ENCODE measurements at regions not wholly inside any gene's neighbourhood (a gene's known extent, or its start where the extent isn't known, plus 50 kb on each side); places are given as distances from the start of the nearest gene placed in this dataset.

DNA sequence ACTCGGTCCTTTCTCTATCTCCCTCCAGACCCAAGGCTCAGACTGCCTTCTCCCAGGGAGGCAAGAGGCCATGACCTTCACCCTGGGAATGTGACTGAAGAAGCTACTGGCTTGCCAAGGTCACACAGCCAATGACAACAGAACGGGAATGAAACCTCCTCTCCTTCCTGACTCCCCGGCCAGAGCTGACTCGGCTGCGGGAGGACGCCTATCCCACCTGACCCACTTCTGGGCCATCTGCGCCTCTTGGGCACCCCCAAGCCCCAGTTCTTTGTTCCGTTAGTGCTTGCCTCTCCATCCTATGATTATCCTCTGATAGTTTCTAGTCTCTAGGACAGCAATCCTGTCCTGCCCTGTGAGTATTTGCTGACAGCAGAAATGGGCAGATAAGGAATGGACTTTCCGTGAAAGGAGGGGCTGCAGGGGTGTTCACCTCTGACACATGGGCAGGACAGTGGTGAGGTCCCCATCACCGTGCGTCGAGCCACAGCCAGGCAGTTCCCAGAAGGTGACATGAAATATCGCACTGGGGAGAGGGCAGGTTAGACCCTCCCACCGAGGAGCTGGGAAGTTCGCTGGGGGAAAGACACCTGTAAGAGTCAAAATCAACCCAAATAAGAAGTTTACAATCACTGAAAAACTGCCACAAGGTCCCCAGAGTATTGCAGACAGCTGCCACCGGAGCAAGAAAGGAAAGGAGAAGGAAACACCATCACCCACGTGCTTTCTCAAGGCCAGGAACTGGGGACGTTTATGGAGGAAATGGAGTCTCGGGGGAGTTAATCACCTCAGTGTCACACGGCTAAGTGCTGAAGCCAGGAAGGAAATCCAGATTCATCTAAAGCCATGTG, 63.0 kb downstream of the INSIG1 start:
- DNase-seq, result no peak

DNA sequence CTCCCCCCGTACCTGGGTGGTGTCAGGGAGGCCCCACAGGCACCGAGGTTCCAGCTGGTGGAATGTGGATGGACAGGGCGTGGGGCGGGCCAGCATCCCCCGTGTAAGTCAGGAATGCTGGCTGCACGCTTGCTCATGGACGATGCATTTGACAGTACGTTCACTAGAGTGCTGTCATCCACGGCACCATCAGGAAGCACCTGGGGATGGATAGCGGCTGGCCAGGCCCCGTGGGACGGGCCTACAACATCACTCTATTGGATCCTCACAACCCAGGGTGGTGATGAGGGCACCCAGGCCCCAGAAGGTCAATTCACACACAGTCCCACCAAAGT, 63.6 kb downstream of the INSIG1 start:
- DNase-seq, result no peak

DNA sequence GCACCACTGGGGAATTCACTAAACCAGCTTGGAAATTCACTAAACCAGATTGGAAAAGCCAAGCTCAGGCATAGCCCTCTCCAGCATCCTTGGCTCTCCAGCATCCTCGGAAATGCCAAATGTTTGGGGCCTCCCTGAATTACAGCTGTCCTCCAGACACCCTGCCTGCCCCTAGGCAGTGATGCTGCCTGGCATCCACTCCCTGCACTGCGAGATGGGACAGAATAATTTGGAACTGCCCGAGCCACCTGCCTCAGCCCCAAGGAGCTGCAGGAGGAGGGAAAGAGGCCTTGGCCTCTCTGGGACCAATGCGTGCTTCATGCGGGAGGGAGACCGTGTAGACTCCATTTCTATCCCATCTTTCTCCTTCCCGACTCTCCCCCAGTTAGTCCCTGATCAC, 64.3 kb downstream of the INSIG1 start:
- no peak for DNase-seq

DNA sequence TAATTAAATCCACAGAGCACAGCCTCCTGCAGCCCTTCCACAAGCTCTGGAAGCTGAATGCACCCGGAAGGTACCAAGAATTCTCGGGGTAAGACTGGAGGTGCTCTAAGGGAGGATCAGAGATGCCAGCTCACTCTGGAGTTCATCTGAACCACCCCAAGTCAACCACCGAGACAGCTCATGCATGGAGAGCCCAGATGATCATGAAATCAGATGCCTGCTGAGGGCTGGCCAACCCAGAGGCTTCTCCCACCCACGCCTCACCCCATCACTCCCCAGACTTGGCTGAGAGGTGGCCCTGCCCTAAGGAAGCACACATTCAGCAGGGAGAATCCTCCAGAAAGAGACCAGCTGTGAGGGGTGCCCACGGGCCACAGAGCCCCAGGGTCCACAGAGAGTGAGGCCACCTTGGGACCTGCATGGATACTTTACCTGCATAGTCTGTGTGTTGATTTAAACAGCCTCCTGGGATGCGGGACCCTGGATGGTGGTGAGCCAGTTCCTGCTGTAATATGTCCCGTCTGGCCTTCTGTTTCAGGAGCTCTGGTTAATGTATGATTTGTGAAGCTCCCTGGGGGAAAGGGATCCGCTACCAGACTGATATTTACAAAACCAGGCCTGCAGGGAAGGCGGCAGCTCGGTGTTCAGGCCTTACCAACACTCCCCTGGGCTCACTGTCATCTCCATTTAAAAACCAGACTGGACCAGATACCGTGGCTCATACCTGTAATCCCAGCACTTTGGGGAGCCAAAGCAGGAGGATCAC, 64.9 kb downstream of the INSIG1 start:
- no peak for DNase-seq

DNA sequence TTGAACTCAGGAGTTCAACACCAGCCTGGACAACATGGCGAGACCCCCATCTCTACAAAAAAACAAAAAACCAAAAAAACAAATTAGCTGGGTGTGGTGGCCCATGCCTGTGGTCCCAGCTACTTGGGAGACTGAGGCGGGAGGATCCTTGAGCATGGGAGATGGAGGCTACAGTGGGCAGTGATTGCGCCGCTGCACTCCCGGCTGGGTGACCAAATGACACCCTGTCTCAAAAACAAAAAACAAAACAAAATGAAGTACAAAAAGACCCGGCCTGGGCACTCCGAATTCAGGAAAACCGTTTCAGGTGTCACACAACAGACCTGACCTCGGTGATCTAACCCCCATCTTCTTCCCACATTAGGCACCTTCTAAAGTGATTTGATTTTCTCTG, 65.5 kb downstream of the INSIG1 start:
- DNase-seq, result no peak

DNA sequence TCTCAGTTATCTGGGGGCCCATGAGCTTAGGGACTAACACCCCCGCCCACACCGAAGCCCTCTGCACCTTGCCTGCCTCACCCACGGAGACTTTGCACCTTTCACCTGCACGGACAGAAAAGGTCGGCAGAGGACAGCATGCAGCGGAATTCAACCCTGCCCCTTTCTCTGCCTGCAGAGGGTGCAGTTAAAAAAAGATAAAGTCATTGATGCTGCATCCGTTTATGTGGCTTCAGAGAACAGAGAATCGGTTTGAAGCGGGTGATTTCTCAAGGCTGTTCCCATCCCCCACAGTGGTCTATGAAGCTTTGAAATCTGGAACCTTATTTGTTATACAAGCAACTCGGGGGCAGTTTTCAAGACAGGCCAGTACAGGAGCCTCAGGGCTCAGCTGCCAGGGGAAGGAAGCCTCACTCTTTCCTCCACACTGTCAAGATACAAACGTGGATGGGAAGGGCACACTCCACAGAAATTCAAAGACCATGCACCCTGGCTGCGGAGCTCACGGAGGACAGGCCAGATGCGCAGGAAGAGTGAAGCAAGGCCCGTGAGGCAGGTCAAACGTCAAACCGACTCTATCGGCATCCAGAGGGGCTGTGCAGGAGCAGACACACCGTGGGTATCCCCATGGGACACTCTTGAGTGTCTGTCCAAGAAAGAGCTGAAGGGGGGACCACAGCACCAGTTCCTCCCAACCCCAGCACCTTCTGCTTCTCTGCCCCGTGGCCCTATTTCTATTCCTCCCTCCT, 66.3 kb downstream of the INSIG1 start:
- no peak for DNase-seq

DNA sequence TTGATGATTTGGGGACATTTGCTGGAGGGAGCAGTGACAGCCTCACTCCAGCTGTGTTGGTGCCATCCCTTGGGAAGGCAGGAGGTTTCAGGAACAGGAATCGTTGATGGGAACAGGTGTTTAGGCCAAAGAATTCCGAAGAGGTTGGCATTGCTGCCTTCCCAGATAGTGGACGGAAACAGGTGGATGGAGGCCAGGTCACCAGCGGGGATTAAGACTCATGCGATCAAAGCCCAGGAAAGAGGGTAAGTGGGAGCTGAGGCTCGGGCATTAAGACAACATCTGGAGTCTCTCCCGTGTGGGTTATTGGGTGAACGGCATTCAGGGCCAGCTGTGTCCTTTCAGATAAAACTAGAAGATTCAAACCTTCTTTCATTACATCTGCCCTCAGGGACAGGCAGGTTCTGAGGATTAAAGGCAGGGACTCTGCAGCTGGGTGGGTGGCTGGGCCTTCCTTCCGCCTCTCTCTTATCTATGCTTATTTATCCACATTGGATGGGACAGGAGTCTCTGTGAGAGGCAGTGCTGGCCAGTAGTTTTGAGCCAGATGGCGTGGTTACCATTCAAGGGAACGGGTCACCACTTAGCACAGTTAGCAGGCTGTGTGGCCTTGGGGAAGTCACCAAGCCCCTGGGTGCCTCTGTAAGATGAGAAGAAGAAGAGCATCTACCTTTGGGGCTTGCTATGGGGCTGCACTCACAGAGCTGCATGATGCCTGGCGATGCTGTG, 67.6 kb downstream of the INSIG1 start:
- no peak for DNase-seq

DNA sequence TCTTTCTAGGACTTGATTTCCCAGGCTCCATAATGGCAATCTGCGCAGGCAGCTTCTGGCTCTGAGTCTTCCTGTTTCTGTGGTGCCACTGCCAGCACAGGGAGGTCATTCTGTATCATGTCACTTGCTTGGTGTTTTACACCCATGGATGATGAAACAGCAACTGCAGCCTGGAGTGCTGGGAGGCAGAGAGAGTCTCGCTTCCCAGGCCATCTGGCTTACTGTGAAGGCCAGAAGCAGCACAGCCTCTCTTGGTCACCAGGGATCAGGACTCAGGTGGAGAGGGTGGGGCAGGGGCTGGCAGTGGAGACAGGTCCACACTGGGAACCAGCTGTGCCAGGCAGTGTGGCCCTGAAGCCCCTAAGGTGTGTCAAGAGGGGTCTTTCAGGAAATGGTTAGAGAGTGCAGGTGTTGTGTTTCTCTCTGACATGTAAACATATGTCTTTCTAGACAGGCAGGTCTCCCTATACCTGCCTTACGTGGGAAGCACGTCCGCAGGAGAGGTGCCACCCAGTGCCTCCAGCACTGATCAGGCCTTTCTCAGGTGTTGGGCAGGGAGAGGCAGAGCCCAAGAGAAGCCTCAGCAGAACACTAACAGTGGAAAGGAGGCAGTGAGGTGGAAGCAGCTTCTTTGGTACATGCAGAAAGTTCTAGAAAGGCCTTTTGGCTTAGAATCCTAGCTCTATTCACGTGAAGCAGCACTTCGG, 71.4 kb downstream of the INSIG1 start:
- no peak for DNase-seq

DNA sequence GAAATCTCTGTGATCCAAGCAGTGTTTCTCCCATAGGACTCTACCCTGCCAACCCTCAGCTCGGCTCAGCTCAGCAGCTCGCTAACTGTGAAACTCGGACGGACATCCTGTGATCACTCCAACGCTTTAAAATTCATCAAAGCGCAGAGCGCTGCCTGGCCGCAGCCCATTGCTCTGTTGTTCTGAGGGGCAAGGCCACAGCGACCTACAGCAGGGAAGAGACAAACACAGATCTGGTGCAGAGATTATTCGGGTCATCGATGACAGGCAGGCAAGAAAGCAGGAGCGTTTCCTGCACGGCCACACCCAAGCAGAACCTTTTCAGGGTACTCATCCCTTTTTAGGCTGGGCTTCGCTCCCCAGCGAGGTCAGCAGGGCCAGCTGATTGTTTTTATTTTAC, 72.1 kb downstream of the INSIG1 start:
- DNase-seq, result no peak

DNA sequence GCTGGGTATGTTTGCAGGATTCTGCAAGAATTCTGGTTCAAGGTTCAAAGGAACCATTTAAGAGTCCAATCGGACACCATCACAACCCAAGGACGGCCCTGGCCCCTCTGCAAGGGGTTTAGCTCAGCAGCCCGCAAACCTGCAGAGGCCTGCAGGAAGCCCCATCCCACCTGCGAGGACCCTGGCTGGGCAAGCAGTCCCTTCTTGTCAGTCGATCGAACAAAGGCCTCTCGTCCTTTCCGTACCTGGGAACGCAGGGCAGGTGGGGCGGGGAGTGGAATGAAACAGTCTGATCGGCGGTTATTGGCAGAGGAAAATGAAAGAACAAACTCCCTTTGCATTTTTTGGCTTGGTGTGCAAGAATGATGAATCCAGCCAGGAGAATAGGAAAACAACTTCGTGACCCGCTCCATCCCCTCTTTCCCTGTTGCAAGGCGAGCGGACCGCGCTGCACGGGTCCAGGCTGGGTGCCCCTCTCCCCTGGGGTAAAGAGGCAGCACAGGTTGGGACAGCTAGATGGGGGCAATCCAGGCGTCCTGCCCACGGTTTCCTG, 73.7 kb downstream of the INSIG1 start:
- no peak for DNase-seq

DNA sequence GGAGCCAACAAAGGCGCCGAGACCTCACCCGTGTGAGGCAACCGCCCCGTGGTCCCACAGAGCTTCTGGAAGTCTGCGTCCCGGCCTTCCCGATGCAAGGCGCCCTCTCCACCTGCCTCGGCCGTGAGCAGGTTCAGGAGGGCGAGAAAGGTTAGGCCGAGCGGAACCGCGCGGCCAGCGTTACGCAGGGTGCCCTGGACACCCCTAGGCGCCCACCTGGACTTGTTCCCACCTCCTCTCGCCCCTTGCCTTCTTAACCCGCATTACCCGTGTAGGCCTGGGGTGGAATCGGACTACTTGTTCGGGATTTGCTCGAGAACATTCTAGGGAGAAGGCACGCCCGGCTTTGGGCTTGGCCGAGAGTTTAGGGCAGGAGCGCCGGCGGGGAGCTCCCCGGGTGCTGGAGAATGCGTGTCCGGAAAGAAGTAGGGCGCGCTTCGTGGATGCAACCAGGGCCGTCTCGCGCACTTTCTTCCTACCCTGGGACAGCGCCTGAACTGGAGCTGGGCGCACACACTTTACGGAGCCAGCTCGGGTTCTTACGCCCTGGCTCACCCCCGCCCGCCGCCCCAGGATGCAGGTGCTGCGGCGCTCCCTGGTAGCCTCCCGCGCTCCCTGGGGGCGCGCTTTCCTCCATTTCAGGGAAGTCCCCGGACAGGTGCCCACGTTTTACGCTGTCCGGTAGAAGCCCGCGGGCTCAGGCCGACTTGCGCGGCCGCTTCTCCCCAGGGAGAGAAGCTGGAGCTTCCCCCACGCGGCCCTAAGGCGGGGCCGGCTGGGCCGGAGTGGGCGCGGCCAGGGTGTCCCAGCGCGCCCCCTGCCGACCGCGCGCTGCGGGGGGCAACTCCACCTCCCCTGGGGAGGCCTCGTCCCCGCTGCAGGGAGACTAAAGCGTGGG, 74.5 kb downstream of the INSIG1 start:
- DNase-seq, result no peak

DNA sequence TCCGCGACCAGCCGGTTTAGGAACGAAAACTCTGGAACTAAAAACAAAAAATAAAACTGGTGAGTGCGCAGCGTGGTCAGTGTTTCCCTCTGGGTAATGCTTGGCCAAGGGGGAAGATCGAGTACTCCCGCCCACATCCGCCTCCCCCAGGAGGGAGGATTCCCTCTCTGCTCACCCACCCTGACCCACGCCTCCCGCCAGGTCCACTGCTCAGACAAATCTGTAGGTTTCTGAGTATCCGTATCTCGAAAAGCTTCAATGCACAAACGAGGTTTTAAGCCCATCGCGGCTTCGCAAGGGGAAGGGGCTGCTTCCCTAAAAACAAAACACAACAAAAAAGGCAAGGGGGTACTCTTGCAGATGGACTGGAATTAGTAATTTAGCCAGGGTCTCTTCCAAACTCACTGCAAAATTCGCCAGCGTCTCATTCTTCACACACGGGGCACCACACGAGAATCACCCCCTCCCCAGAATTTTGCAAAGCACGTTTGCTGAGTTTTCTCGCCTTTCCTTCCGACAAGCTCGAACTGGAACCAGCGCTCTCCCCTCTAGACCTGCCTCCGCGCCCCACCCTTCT, 75.2 kb downstream of the INSIG1 start:
- DNase-seq, result no peak

DNA sequence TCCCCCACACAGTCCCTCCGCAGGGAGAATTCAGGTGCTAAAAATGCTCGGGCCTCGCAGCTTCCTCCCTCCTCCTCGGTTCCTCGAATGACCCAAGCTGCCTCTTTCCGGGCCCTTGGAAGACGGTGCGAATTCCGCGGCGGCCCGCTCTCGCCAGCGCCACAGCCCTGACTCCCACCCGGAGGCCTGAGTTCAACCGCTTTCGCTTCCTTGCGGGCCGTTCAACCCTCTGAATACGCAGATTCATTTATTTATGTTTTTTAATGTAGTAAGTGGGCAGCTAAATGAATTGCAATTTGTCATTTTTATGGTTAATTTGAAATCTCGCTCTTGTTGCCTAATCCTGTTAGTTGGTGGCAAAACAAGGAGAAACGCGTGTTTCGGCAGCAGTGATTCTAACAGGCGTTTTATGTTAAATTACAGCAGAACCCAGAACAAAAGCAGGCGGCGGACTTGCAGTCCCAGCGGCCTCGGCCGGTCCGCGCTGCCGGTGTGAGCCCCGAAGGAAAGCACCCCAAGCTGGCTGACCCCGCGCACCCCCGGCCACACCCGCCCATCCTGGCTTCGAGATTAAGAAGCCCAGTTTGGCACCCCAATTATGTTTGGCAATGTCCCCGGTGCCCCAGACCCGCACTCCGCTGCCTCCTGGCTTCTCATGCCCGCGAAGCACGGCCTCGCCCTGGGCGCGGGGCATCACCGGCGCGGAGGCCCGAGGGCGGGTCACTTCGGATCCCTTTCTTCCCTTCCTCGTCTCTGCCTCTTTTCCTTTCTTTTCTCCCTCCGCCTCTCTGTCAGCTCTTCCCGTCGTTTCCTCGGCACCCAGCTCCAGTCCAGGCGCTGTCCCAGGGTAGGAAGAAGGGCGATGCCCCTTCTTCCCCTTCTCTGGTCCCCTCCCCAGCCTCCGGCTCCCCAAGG, 75.9 kb downstream of the INSIG1 start:
- DNase-seq, result peak; percentile 2

DNA sequence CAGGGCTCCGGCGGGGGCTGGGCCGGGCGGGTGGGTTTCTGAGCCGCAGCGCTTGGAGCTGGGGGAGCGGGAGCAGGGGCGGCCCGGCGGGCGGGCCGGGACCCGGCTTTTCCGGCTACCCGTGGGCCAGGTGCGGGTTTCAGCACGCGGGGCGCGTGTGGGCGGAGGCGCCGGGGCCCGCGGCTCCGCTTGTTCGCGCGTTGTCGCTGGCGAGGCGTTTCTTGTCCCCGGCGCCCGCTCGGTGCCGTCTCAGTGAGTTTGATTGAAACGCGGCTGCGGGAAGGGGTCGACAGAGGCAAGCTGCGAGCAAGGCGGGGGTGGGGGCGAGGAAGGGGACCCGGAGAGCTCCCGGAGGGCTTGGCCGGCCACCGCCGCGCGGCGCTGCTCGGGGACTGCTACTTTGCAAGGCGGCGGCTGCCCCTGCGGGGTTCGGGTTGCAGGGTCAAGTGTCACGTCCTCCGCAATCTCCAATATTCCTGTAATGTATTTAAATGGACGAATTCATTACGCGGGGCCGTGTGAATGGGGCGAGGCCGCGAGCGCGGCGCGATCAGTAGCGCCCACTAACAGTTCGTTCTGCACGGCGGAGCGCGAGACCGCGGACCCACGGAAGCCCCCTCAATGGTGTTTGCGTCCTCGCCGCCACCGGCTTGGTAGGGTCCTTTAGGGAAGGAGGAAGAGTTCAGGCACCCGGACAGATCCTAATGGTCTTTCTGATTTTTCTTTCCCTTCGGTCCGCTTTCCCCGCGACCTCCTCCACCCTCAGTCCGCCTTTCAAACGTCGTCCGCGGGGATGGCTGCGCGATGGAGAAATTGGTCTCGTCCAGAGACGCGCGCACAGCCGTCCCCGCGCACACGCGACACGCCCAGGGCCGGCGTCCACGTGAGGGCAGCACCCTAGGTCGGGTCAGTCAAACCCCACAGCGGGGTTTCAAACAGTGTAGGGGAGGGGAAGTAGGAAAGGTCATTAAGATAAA, 76.9 kb downstream of the INSIG1 start:
- DNase-seq, result no peak

DNA sequence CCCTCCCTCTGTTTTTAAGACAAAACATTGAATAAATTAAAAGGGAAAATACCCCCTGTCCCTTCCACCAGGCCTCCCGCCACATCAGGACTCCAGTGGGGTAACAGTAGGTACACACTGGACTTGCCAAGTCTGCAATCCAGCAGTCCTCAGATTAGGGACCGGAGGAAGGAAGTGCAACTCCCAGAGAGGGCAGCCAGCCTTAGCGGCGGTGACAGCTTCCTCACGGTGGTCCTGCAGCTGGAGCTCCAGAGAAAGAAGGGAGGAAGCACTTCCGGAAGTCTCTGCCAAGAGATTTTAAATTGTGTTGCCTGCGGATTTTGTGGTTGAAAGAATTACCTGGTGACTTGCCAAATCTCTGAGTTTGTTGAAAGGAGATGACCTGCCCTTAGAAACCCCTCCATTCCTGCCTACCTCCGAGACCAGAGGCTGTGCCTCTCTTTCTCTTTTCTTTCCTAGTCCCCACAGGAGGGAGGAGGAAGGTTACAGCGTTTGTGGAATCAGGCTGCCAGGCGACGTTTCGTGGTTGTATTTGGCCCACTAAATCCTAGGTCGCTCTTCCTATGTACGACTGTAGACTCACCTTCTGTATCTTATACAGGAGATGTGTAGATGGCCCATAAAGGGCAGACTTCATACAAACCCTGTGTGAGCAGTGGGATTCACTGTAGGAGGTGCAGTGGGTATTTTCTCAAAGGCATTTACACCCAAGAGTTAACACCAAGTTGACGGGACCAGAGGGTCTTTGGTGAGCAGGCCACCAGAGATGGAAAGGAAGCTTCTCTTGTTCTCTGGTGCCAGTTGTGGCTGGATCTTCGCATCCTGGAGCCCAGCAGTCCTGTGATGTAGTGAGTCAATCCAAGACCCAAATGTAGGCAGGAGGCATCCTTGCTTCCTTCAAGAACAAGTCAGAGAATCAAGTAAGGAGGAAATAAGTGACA, 77.9 kb downstream of the INSIG1 start:
- DNase-seq, result peak; percentile 49

DNA sequence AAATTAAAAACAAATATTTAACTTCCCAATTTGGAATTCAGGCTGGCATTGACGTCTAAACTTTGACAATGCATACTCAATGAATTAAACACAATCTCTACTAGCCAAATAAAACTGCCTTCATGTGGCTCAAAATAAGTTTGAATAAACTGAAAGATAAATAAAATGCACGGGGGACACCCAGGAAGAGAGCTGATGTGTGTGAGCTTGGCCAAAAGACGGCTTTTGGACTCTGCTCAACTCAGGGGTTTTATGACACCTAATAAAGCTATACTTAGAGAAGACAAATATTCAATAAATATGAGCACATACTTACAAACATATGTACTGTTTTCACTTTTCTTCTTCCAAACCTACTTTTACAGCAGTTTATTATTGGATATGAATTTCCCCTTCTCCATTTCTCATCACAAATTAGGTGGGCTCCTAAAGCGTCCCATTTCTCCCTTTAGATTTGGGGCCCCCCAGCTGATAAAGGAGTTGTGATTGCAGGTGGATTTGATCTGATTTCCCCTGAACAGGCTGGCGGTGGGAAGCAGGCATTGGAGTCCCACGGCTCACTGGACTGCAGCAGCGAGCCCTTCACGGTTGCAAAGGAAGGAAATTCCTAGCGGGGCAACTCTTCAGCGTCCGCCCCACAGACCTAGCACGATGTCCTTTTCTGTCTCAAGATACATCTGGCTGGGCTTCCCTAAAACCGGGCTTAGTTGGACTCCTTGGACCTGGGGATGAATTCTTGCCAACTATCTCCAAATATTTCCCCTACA, 79.6 kb downstream of the INSIG1 start:
- DNase-seq, result no peak

Measured in fibroblast of upper back skin (primary cell).